ENCODE measurements at regions not wholly inside any gene's neighbourhood (a gene's known extent, or its start where the extent isn't known, plus 50 kb on each side); places are given as distances from the start of the nearest gene placed in this dataset.
"Not testable (repeated sequence)": the region's sequence is repeated elsewhere in the genome, so short reads cannot be mapped to it uniquely, and the experiment has no call there.

DNA sequence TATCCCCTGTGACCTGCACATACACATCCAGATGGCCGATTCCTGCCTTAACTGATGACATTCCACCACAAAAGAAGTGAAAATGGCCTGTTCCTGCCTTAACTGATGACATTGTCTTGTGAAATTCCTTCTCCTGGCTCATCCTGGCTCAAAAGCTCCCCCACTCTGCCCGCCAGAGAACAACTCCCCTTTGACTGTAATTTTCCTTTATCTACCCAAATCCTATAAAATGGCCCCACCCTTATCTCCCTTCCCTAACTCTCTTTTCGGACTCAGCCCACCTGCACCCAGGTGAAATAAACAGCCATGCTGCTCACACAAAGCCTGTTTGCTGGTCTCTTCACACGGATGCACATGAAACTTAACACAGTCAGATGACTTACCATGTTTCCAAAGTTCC lies 403.8 kb downstream of the TBC1D32 start:
- not testable (repeated sequence) for DNase-seq (ENCODE audit: low spot score)

DNA sequence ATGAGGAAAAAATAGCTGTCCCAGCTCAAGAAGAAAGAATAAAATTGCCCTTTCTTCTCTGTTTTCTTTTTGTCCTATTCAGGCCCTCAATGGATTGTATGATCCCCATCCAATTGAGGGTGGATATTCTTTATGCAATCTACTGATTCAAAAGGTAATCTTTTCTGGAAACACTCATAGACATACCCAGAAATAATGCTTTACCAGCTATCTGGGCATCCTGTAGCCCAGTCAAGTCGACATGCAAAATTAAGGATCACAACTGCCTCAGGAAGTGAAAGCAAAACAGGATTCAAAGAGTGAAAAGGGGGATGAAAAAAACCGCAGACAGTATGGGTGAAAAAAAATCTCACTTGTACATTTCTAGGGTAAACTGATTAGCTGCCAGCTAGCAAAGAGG lies 410.1 kb downstream of the TBC1D32 start:
- no peak for DNase-seq (ENCODE audit: low spot score)

DNA sequence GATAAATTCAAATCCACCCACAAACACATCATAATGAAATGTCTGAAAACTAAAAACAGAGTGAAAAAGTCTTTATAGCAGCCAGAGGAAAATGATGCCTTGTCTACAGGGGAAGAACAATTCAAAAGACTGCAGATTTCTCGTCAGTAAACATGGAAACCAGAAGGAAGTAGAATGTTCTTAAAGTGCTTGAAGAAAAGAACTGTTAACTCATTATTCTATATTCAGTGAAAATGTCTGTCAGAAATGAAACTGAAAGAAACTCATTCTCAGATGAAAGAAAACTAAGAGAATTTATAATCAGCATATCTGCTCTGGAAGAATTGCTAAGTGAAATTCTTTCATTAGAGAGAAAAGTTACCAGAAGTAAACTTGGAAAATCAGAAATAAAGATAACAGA lies 416.1 kb downstream of the TBC1D32 start:
- no peak for DNase-seq (ENCODE audit: low spot score)

DNA sequence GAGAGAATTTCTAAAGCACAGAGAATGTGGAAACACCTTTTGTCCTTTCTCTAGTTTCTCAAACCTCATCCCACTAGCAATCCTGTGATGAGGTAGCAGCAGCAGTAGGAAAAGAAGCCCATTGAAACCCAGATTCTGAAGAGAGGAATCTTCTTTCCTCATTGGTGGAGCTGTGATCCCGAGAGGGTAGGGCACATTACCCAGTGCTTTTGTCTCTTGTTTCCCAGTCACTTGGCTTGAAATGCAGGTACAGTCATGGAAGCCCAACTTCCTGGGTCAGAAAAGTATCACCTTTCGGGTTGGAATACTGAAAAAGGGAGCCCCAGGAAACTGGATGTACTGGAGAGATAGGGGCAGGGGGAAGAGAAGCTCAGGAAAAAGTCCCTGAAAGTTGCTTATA lies 417.4 kb downstream of the TBC1D32 start:
- DNase-seq (ENCODE audit: low spot score) = no peak

DNA sequence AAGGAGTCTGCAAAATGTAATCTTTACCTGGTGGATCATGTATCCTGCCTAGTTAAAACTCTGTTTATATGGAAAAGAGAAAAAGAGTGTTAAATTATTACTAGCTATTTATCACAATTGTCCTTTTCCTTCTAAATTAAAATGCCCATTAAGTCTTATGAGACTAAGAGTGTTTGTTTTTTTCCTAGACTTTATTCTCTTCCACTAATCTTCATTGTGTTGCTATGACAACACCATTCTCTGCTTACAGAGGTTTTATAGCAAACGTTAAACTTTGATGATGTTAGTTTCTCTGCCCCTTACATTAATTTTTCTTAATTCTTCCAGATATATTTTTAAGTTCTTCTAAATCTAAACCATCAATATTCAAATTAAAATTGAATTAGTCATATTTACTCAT lies 420.8 kb downstream of the TBC1D32 start:
- DNase-seq (ENCODE audit: low spot score) = no peak

DNA sequence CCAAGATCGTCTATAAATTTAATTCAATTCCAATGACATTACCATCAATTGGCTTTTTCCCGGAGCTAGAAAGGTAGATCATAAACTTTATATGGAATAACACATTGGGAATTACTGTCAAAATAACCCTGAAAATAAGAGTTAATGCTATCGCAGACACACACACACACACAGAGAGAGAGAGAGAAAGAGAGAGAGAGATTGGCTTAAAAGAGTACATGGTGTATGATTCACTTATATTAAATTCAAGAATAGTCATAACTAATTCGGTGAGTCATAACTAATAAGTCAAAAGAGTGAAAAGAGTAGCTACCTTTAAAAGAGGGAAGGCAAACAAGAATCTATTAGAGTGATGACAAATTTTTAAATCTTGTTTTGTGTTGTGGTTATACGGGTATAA lies 425.5 kb downstream of the TBC1D32 start:
- no peak for DNase-seq (ENCODE audit: low spot score)

DNA sequence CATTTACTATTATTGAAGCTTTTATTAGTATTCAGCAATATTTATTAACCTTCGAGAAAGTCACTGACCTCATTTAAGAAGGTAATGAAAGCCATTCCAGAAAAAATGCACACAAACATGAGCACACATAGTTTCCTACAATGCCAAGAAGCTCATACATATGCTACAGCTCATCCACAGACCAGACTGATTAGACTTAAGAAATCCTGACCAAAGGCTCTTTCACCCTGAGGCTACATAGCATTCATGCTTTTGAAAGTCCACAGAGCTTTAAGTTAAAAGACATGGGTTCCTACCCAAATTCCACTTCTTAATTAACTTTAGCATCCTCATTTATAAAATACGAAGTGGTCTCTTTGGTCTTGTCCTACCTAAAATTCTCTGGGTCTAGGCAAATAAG lies 430.4 kb downstream of the TBC1D32 start:
- DNase-seq (ENCODE audit: low spot score) = no peak

DNA sequence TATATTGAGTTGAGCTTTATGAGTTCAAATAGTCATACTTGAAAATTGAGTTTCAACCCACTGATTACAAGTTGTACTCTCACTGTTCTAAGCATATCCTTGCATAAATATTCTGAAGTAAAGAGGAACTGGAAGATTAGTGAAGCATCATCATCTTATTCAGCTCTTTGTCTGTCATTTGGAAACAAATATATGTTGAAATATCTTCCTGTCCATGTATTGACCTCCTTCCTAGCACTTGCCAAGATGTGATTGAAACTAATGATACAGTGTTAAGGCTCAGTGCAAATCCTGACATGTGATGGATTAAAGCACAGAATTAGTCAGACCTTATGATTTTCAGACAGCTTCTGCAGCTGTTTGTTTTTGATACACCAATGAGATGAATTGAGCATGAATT lies 434.3 kb downstream of the TBC1D32 start:
- no peak for DNase-seq (ENCODE audit: low spot score)

DNA sequence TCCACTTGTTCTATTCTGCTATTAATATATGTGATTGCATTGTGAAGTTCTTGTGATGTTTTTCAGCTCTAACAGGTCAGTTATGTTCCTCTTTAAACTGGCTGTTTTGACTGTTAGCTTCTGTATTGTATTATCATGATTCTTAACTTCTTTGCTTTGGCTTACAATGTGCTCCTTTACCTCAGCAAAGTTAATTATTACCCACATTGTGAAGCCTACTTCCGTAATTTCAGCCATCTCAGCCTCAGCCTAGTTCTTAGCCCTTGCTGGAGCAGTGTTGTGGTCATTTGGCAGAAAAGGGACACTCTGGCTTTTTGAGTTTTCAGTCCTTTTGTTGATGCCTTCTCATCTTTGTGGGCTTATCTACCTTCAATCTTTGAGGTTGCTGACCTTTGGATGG lies 440.2 kb downstream of the TBC1D32 start:
- DNase-seq (ENCODE audit: low spot score) = no peak

DNA sequence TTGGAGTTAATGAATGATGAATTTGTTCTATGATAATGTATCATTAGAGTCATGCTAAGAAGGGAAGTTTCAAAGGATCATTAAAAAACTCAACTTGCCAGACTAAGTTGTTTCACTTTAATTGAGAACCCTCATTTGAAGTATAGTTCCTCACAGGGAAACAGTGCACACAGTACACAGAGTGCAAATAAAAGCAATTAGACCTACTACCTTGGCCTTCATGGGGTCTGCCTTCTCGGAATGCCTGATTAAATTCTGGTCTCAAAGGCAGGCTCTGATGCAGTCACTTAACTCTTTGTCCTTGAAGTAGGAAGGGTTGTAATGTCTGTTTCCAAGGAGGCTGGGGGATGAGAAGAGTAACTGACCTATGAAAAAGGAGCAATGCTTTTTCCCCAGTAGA lies 457.3 kb downstream of the TBC1D32 start:
- DNase-seq (ENCODE audit: low spot score) = no peak

DNA sequence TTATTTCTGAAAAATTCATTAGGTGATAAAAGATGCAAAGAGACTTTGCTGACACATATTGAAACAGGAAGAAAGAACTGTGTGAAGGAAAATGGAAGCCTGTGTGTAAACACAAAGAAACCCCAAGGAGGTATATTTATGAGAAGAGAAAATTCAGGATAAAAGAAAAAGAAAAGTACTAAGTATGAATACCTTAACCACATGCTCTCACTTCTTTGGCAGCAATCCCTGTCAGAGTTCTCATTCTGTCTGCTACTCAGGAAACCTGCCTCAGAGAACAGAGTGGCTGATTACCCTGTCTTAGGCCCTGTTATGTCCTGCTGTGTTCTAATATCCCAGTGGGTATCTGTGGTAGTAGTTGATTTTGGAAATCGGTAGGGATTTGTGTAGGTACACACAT lies 457.9 kb downstream of the TBC1D32 start:
- peak; percentile 9 for DNase-seq (ENCODE audit: low spot score)

DNA sequence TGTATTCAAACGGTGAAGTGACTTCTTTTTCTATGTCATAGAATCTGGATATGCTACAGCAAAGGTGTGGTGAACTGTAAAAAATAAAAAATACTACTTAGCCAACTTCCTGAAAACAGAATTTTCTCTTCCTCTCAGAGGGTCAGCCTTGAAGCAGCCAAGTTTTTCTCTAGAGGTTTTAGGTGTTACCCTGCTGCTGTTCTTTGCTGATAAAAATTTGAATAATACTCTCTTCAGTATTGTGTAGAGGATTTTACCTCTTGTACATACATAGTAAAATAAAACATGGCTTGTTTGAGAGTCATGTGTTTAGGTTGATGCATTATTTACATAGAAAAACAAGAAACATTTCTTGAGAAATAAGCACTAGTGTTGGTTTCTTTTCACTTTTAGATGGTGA lies 458.4 kb downstream of the TBC1D32 start:
- DNase-seq (ENCODE audit: low spot score) = no peak

DNA sequence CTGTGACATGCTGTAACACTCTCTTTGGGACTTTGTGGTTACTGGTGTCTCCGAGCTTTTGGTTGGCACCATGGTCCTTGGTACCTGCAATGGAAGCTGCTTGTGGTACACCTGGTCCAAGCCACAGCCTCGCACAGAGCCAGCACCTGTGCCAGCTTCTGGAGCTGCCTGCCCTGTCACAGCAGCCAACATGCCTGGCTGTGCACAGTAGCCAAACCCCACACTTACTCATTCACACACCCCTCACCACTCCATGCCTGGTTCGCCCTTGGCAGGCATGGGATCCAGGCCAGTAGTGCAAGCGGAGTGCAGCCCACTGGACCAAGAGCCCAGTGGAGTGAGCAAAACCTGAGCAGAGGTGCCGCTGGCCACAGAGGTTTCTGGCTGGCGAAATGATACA lies 459.9 kb downstream of the TBC1D32 start:
- DNase-seq (ENCODE audit: low spot score) = no peak

DNA sequence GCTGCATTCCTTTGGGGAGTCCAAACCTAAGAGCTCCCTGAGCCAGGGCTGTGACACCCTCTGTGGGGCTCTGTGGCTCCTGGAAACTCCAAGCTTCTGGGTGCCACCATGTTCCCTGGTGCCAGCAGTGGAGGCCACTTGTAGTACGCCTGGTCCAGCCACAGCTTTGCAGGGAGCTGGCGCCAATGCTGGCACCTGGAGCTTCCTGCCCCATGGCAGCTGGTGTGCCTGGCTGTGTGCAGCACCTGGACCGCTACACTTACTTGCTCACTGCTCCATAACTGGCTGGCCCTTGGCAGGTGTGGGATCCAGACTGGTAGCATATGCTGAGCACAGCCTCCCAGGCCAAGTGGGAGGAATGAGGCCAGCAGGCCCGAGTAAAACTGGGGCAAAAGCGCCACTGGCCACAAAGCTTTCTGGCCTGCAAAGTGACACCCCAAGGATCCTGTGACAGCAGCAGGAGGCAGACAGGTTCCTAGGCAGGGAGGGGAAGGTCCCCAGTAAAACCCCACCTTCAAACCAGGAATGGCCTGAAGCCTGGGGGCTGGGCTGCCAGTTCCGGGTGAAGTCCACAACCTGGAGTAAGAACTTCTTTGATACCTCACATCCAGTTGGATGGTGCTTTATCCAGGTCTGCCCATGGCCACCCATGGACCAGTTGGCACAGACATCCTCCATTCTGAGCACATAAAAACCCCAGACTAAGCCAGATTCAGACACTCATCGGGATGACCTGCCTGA lies 461.0 kb downstream of the TBC1D32 start:
- DNase-seq (ENCODE audit: low spot score) = no peak

DNA sequence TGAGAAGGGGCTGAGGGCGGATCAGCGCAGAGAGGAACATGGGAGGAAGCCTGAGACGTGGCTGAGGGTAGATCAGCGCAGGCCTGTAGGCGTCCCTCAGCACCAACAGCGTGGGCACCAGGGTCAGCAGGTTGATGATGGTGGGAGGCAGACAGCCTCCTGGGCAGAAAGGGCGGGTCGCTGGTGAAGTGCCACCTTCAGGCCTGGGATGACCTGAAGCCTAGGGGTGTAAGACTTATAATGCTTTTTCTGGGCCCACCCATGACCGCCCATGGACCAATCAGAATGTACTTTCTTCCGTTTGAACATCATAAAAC lies 462.1 kb downstream of the TBC1D32 start:
- DNase-seq (ENCODE audit: low spot score) = no peak

DNA sequence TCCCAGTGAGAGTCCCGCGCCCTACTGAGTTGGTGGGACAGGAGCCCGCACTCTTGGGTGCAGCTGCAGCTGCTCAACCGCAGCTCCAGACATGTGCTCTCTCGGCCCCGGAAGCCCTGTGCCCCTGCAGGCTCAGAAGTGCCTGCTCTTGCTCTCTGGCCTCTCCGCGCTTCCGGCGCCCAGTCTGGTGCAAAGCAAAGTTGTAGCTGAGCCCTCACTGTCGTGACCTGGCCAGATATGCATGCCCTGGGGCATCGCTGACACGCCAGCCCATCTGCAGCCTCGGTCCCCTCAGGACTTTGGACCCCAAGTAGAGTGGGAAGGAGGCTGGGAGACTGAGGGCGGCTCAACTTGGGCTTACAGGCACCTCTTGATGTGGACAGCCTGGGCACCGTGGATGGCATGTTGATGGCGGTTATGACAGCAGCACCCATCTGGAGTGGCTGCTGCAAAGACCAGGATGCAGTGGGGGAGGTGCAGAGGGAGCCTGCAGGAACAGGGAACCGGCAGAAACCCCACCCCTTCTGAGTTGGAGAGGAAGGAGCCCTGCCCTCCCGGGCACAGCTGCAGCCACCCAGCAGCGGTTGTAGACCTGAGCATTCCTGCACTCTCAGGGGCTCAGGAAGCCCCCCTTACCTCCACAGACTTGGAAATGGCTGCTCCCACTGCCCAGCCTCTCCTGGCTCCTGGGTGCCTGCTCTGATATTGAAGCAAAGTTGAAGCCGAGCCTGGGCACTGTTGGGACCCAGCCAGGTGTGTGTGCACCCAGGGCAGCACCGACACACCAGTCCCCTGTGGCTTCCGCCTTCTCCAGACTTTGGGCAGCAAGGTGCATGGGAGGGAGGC lies 462.6 kb downstream of the TBC1D32 start:
- no peak for DNase-seq (ENCODE audit: low spot score)

DNA sequence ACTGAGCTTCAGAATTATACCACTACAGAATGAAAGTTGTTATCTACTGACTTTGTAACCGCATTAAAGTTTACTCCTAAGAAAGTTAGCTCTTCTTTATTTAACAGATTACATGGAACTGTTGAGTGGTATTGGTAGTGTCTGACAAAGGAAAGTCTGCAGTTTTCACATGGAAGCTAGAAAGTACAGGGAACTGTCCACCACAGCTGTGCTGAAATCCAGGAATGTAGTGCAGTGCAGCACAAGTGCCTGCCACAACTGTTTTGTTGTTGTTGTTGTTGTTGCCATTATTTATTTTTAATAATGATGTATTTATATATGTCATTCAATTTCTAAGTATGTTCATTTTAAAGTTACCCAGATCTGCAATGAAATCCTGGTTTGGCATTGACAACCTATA lies 464.9 kb downstream of the TBC1D32 start:
- DNase-seq (ENCODE audit: low spot score) = no peak

DNA sequence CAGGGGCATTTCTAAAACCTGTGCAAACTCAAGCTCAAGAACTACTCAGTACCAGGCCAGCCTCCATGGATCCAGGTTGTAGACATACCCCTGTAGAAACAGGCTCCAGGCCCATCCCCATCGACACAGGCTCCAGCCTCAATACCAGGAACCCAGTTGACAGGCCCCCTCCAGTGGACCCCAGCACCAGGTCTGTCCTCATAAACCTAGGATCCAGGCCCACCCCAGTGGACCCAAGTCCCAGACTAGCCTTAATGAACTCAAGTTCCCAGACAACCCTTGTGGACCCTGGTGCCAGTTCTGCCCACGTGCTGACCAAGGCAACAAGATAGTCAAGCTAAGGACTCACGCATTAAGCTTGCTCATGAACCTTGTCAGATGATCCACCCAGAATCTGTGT lies 476.9 kb downstream of the TBC1D32 start:
- DNase-seq (ENCODE audit: low spot score) = no peak

DNA sequence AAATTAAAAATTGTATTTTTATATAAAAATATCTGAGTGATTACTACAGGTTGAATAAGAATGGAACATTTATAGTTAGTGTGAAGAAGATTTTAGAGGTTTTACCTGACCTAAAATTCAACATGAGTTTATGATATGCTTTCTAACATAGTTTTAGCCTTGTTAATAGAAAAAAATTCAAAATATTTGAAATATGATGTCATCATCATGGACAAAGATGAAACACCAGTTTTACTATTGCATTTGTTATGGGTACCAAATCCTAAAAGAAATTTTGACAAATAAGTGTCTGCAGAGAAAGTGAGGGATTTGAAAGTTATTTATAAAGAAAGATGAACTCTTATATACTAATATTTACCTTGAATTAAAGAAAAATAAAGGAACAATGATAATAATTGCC lies 479.7 kb downstream of the TBC1D32 start:
- DNase-seq (ENCODE audit: low spot score) = no peak

DNA sequence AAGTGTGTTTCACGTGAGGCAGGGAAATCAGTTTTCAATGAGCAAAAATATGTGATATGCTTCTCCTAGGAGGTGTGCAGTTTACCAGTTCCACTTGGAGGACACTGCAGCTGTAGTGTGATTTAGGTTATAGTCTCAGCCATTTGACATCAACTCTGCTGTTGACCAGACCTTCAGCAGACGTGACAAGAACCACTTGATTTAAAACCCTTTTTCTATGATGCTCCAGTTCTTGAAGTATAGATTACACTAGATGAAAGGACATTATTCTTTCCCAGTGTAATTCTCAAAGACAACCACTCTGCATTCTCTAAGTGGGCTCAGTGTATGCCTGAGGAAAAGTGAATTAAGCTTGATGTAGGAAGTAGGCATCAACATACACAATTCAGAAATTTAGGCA lies 480.8 kb downstream of the TBC1D32 start:
- no peak for DNase-seq (ENCODE audit: low spot score)

DNA sequence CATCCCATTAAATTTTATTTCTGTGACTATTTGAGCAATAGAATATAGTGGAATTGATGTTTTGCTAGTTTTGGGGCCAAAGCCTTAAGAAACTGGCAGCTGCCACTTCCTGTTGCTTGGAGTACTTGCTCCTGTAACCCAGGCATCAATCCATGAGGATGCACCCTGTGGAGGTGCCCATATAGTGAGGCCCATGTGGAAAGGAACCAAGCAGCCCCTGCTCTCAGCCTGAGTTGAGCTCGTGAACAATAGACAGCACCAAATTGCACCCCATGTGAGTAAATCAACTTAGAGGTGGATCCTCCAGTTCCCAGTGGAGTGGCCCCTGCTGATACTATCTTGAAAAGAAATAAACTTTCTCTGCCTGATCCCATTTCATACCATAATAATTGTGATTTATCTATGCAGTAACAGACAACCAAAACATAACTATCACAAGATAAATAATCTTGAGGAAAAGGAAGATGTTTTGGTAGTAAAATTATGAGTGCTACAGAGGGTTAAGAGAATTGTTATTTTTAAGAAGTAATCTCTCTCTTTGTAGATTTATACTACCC lies 481.9 kb downstream of the TBC1D32 start:
- no peak for DNase-seq (ENCODE audit: low spot score)

DNA sequence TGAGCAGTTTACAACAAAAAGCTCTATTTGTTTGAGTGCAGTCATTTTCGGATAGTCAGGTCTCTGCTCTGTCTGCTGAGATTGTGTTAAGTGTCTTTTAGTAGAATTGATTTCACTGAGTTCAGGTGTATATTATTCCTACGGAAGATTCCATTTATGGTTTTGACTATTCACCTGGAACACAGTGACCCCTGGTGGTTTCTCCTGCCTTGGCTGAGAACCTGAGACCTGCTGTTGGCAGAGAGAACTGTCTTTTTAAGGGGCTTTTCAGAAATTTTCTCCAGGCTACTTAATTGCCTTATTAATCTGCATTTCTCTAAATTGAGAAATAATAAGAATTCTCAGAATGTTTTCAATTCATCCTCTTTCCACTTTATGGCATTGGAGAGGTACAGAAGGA lies 508.0 kb downstream of the TBC1D32 start:
- no peak for DNase-seq (ENCODE audit: low spot score)

DNA sequence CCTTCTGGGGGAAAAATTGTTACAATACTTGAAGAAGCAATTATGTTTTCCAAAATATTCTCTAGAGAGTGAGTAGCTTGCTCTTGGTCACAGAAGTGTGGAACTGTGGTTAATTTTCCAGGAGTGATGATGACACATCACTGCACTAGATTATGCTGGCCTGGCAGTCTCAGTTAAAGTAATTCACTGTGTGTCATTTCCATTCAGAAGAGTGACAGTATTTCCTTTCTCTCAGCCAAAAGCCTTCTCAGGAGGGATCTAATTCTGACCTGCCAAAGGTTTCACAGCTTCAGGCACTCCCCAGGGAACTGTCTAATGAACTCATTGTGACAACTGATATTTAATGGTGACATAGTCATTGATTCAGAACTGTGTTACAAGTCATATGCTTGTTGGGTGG lies 517.5 kb downstream of the TBC1D32 start:
- no peak for DNase-seq (ENCODE audit: low spot score)

DNA sequence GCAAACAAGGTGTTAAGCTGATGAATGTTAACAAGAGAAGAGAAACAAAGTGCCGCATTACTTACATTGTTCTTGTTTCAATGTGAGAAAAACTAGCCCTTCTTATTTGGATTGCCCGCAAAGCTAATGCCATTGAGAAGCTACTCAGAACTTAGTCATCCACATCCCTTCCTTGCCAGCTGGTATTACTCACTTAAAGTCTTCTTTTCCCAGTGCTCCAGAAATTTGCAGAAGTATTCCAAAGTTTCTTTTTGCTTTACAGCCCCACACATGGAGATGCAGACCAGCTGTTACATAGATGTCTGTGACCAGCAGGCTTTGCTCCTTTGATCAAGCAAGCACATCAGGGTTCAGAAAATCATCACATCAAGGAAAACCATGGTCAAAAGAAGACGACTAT lies 529.0 kb downstream of the TBC1D32 start:
- no peak for DNase-seq (ENCODE audit: low spot score)
